ENCODE measurements at regions not wholly inside any gene's neighbourhood (a gene's known extent, or its start where the extent isn't known, plus 50 kb on each side); places are given as distances from the start of the nearest gene placed in this dataset.
"Not testable (repeated sequence)": the region's sequence is repeated elsewhere in the genome, so short reads cannot be mapped to it uniquely, and the experiment has no call there.

DNA sequence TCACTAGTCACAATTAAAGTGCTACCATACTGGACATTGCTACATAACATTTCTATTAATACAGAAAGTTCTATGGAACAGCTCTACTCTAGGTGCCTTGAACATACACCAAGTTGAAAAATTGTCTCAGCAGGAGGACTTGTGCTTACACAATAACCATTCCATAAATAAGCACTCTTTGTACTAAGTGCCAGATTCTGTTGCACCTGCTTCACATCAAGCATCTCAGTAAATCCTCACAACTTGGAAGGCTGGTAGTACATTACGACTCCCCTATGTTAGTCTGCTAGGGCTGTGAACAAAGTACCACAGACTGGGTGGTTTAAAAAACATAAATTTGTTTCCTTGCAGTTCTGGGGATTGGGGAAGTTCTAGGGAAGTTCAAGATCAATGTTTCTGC is 296.9 kb upstream of the NCKAP5 start:
- DNase-seq (ENCODE audit: low read depth, low spot score) = no peak
- in situ Hi-C loops (cut with HindIII; ENCODE audit: low pct_unique_long_range_greater_than_20kb, low sequenced_read_pairs) = no loop called here

DNA sequence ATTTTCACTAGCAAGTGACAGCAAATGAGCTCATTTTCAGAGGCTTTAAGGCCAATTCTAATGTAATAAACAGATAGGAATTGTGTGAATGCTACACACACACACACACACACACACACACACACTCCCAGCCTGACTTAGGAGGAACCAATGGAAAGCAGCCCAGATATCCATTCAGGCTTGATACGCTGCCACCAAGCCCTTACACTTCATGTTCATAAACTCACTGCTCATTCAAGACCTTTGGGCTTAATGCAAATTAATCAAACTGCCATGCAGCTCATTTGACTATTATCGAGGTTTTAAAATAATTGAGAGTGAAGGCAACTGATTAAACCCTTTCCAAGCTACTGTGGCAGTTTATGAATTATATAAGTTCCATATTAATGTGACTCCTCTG is 298.9 kb upstream of the NCKAP5 start:
- no peak for DNase-seq (ENCODE audit: low read depth, low spot score)
- in situ Hi-C loops (cut with HindIII; ENCODE audit: low pct_unique_long_range_greater_than_20kb, low sequenced_read_pairs) = no loop called here

DNA sequence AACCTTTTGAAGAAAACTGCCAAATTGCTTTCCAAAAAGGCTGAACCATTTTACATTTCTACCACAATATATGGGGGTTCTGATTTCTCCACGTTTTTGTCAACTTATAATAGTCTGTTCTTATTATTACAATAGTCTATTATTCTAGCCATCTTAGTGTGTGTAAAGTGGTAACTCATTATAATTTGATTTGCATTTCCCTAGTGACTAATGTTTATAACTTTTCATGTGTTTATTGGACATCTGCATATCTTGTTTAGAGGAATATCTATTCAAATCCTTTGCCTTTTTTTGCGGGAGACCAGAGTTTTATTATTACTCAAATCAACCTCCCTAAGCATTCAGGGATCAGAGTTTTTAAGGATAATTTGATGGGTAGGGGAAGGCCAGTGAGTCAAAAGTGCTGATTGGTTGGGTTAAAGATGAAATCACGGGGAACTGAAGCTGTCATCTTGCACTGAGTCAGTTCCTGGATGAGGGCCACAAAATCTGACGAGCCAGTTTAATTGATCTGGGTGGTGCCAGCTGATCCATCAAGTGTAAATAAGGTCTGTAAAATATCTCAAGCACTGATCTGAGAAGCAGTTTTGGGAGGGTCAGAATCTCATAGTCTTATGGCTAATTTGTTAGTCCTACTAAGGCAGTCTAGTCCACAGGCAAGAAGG is 303.4 kb upstream of the NCKAP5 start:
- in situ Hi-C loops (cut with HindIII; ENCODE audit: low pct_unique_long_range_greater_than_20kb, low sequenced_read_pairs) = no loop called here
- no peak for DNase-seq (ENCODE audit: low read depth, low spot score)

DNA sequence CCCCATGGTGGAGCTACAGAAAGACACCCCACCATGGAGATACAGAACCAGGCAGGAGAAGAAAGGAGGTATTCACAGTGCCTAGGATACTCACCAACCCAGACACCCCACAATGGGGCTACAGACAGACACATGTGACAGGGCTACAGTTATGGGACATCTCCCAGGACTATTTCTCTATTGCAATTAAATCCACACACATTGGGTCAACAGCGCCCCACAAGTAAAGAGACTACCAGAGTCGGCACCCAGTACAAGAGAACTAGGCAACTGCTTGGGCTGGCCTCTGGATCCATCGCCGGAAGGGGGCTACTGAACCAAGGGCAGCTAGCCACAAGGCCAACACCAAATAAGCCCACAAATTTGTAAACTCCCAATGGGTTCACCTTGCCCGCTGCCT is 310.1 kb upstream of the NCKAP5 start:
- in situ Hi-C loops (cut with HindIII; ENCODE audit: low pct_unique_long_range_greater_than_20kb, low sequenced_read_pairs) = no loop called here
- no peak for DNase-seq (ENCODE audit: low read depth, low spot score)

DNA sequence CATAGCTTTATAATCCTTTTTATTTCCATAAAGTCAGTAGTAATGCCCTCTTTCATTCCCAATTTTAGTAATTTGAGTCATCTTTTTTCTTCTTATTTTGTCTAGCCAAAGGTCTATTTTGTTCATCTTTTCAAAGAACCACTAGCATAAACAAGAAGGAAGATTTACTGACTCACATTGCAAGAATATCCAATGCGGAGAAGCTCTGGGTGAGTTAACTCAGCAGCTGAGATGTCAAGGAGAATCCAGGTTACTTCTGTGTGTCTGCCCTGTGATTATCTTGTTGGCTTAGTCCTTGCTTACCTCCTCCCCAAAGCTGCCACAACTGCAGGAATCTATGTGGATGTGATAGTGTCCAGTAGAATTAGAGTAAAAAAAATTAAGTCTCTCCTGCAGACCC is 311.4 kb upstream of the NCKAP5 start:
- in situ Hi-C loops (cut with HindIII; ENCODE audit: low pct_unique_long_range_greater_than_20kb, low sequenced_read_pairs) = no loop called here
- no peak for DNase-seq (ENCODE audit: low read depth, low spot score)

DNA sequence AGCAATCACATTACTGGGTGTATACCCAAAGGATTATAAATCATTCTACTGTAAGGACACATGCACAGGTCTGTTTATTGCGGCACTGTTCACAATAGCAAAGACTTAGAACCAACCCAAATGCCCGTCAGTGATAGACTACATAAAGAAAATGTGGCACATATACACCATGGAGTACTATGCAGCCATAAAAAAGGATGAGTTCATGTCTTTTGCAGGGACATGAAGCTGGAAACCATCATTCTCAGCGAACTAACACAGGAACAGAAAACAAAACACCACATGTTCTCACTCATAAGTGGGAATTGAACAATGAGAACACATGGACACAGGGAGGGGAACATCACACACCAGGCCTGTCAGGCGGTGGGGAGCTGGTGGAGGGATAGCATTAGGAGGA is 313.9 kb upstream of the NCKAP5 start:
- in situ Hi-C loops (cut with HindIII; ENCODE audit: low pct_unique_long_range_greater_than_20kb, low sequenced_read_pairs); DNase-seq (ENCODE audit: low read depth, low spot score): not testable (repeated sequence)

DNA sequence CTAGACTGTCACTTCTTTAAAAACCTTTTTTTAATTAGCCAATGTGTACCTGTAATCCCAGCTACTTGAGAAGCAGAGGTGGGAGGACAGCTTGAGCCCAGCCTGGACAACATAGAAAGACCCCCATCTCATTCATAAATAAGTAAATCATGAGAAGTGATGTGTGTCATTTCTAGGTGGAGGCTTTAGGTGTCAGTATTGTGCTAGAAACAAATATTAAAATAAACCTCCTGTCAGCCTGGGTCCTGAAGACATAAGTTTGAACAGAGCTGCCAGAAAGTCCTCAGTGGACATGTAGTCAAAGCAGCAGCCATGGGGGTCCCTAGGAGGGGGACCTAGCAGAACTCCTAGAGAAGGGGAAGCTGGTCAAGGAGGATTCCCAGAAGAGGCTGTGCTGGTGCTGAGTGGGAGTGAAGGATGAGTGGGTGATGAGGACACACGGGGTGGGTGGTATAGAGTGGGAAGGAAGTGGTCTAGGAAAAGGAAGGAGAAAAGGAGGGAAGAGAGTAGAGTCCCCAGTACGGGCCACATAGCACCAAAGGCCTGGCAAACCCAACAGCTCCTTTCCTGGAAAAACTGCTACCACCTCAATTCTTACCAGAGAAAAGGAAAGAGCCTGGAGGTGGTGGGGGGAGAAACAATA is 316.6 kb upstream of the NCKAP5 start:
- in situ Hi-C loops (cut with HindIII; ENCODE audit: low pct_unique_long_range_greater_than_20kb, low sequenced_read_pairs) = no loop called here
- DNase-seq (ENCODE audit: low read depth, low spot score) = peak; percentile 49

DNA sequence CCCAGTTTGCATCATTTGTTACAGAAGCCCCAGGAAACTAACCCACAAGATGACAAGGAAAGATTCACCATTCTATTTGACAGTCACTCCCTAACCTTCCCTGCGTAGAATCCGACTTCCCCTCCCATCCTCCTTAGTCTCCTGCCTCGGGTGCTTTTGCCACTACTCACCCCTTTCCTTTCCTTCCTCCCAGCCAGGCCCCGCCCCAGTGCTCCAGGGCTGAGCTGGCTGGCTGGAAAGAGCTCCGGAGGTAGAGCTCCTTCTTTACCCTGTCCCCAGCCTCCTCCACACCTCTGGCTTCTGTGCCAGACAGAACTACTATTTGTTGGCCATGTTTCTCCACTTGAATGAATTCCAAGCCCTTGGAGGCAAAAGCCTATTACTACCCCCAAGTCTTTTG is 317.6 kb upstream of the NCKAP5 start:
- DNase-seq (ENCODE audit: low read depth, low spot score) = no peak
- in situ Hi-C loops (cut with HindIII; ENCODE audit: low pct_unique_long_range_greater_than_20kb, low sequenced_read_pairs) = no loop called here

DNA sequence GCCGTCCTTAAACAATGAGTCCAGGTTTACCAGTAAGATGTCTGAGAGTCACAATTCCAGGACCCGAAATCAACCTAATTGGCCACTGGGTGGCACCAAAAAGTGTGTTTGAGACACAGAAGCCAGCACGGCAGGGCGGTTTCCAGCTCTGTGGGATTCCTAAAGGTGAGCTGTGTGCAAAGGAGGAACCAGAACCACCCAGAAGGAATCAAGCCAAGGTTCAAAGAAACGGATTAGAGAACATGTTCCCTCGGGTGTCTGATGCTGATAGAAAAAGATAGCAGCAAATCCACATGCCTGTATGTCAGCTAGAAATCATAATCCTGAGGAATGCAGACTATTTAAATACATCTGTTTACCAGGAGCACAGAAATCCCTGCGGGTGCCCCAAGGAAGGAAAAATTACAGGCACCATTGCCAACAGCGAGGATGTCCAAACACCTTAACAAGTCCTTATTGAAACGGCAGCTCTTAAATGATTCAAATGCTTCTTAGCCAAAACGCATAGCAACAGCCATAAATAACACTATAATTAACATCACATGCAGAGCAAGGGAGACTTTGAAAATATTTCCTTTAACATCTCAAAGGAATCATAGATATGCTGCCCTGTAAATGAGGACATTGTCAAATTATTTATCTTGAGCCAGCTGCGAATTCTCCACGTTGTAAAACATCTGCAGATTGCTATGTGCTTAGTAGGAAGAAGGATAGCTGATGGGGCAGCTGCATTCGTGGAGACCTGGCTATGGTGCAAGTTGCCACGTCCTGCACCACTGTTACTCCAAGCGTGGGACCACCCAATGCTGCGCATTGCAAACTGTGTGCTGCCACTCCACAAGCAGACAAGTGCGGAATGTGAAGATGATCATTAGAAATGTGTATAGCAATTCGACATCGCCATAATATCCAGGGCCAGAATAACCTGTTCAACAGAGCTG is 318.7 kb upstream of the NCKAP5 start:
- in situ Hi-C loops (cut with HindIII; ENCODE audit: low pct_unique_long_range_greater_than_20kb, low sequenced_read_pairs) = no loop called here
- peak; percentile 83 for DNase-seq (ENCODE audit: low read depth, low spot score)

DNA sequence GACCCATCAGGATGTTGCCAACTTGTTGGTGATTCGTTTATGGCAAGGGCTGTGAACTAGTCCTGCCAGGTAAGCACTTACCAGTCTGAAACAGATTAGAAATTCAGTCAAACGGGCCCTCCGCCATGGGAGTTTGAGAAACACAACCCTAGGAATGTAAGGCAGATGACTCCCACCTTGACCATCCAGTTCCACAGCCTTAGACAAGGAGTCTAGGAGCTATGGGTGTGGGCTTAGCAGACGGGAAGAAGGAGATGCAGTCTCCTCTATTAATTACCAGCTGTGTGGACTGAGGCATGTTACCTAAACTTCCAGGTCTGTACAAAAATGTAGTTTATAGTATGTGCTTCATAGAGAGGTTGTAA is 319.4 kb upstream of the NCKAP5 start:
- no peak for DNase-seq (ENCODE audit: low read depth, low spot score)
- in situ Hi-C loops (cut with HindIII; ENCODE audit: low pct_unique_long_range_greater_than_20kb, low sequenced_read_pairs) = no loop called here

DNA sequence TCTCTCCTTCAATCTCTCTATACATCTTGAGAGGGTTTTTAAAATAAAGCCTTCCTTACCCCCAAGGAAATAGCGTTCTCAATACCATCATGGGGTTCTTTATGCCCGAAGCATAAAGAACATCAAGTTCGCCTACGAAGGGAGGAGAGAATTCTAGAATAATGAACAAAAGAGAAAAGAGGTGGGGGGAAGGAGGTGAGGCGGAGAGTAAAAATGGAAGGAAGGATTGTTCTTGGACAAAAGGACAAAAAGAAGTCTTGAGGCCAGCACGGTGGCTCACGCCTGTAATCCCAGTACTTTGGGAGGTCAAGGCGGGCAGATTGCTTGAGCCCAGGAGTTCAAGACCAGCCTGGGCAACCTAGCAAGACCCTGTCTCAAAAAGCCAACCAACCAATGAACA is 319.8 kb upstream of the NCKAP5 start:
- in situ Hi-C loops (cut with HindIII; ENCODE audit: low pct_unique_long_range_greater_than_20kb, low sequenced_read_pairs) = no loop called here

DNA sequence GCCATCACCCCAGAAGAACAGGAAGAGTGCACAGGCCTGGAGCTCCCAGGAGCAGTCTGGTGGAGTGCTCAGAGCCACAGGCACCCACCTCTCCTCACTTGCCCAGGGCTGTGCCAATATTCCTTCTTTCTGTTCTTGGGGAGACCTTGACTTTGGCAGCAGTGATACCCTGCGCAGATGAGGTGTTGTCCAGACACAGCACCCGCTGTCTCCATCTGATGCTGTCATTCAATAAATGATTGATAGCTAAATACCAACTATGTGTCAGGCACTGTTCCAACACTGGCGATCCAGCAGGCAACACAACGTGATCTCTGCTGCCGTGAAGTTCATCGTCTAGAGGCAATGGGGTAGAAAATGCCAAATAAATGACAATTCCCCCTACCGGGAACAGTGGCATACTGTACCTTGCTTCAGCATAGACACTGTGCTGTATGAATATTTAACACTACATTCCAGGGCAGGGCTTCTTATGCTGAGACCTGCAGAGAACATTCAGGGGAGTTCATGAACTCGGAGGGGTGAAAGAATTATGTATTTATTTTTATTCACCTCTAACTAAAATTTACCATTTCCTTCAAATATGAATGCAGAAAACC is 320.5 kb upstream of the NCKAP5 start:
- in situ Hi-C loops (cut with HindIII; ENCODE audit: low pct_unique_long_range_greater_than_20kb, low sequenced_read_pairs) = no loop called here
- no peak for DNase-seq (ENCODE audit: low read depth, low spot score)

More for the DNA sequence above, 319.8 kb upstream of the NCKAP5 start:
- no peak for DNase-seq (ENCODE audit: low read depth, low spot score)

DNA sequence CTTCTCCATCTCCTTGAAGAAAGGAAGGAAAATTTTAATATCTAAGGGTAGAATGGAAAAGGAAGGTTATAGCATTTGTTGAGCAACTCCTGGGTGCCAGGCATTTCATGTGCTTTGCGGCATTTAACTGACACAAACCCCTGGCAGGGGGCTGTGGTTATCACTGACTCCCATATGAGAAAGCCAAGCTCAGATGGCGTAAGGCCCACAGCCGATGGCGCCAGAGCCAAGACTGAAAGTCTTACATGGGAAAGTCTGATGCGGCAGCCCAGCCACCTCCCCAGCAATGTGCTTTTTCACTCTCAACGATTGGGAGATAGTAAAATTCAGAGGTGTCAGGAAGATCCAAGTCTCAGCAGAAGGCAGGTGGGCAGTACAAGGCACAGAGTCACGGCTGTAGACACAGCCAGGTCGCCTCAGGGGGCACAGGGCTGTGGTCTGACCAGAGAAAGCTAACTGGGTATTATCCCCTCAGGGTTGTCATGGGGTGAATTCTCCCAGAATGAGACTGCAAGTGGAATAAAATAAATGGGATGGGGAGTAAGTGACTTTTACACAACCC is 324.2 kb upstream of the NCKAP5 start:
- in situ Hi-C loops (cut with HindIII; ENCODE audit: low pct_unique_long_range_greater_than_20kb, low sequenced_read_pairs) = no loop called here
- no peak for DNase-seq (ENCODE audit: low read depth, low spot score)

DNA sequence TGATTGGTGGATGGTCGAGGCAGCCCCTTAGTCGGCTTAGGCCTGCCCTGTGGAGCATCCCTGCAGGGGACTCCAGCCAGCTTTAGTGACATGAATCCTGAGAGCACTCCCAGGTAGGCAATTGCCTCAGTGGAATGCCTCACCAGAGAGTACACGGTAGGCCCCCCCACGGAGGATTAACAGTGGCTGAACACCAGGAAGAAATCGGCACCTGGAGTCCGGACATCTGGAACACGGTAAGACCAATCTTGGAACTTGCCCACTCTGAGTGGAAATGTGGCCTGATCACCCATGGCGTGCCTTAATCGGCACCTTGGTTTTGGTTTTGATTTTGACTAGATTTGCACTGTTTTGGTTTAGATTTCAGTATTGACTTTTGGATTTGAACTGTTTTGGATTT is 326.2 kb upstream of the NCKAP5 start:
- in situ Hi-C loops (cut with HindIII; ENCODE audit: low pct_unique_long_range_greater_than_20kb, low sequenced_read_pairs) = no loop called here
- DNase-seq (ENCODE audit: low read depth, low spot score) = no peak

DNA sequence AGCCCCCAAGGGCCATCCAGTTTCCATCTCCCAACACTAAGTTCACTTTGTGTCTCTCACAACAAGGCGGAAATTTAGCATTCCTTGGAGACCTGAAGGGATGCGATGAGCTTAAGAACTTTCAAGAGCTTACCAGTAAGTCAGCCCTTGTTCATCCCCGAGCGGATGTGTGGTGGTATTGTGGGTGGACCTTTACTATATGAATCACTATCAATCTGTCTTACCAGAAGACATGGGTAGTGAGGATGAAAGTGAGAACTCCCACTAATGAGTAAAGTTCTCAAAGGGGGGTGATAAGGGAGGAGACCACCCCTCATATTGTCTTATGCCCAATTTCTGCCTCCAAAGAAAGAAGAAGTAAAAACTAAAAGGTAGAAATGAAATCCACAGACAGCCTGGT is 329.6 kb upstream of the NCKAP5 start:
- in situ Hi-C loops (cut with HindIII; ENCODE audit: low pct_unique_long_range_greater_than_20kb, low sequenced_read_pairs); DNase-seq (ENCODE audit: low read depth, low spot score): not testable (repeated sequence)

DNA sequence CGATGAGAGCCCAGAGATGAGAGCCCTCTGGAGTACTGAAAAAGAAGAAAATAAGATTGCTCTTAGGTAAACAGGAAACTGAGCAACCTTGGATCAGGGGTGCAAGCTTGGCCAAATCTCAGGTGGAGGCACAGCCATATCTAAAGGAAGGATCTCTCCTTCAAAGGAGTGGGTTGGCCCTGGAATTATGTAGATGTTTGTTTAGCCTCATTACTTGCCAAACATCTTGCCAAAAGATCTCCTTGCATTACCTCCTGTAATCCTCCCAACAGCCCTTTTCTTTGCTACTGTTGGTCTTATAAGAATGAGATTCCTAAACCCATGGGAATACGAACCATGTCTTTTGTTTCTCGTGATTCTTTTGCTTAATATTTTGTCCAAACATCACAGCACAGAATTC is 332.6 kb upstream of the NCKAP5 start:
- in situ Hi-C loops (cut with HindIII; ENCODE audit: low pct_unique_long_range_greater_than_20kb, low sequenced_read_pairs) = no loop called here
- no peak for DNase-seq (ENCODE audit: low read depth, low spot score)

DNA sequence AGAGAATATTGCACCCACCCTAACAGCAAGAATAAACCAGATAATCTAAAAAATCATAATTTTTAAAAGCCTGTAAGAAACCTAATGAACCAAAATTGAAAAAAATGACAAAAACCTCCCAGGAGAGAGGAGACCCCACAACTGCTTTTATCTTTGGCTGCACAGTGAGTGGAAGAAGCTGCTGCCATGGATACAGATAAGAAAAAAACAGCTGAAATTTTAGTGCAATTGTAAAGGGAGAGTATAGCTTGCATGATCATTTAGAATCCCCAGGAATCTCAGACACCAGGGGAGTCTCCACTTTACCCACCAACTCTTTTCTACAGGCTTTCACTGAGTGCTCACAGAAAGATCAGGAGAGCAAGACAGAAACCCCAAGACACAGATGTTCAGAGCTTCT is 338.1 kb upstream of the NCKAP5 start:
- in situ Hi-C loops (cut with HindIII; ENCODE audit: low pct_unique_long_range_greater_than_20kb, low sequenced_read_pairs) = no loop called here
- DNase-seq (ENCODE audit: low read depth, low spot score) = no peak

DNA sequence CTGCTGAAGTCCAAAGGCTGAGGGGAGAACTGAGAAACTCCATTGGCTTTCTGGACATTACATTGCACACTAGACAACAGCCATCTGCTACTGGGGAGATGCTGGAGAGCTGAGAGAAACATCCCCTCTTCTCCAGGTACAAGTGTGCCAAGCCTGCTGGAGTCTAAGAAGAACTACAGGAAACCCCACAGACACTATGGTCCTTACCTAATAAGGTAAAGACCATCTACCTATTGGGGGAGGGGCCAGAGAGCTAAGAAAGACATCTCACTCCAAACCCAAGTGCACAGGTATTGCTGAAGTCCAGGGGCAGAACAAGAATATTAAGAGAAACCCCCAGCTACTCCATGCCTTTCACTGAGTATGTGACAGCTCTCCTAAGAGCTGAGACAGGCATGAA is 338.7 kb upstream of the NCKAP5 start:
- in situ Hi-C loops (cut with HindIII; ENCODE audit: low pct_unique_long_range_greater_than_20kb, low sequenced_read_pairs) = no loop called here
- DNase-seq (ENCODE audit: low read depth, low spot score) = no peak

Data from SK-MEL-5 (cell line).